ENCODE measurements at regions not wholly inside any gene's neighbourhood (a gene's known extent, or its start where the extent isn't known, plus 50 kb on each side); places are given as distances from the start of the nearest gene placed in this dataset.

DNA sequence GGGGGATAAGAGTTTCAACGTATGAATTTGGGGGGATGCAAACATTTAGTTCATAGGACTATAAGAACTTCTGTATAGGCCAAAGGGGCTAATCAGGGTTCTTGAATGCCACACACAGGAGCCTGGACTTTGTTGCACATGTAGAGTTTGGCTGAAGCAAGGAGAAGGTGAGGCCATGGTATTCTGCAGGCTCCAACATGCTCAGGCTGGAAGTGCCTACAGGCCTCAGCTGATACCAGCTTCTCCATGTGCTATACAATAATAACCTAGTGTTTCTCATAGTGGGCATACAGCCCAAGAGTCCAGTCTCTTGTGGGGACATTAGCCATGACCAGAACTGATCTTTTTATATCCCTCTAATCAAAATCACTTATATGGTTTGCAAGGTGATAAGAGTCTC, 399.7 kb upstream of the MCTP2 start:
- H3K9me3 Mint-ChIP-seq = no peaks in the 10 kb centered on the region
- TF ChIP-seq, protein P1, sequence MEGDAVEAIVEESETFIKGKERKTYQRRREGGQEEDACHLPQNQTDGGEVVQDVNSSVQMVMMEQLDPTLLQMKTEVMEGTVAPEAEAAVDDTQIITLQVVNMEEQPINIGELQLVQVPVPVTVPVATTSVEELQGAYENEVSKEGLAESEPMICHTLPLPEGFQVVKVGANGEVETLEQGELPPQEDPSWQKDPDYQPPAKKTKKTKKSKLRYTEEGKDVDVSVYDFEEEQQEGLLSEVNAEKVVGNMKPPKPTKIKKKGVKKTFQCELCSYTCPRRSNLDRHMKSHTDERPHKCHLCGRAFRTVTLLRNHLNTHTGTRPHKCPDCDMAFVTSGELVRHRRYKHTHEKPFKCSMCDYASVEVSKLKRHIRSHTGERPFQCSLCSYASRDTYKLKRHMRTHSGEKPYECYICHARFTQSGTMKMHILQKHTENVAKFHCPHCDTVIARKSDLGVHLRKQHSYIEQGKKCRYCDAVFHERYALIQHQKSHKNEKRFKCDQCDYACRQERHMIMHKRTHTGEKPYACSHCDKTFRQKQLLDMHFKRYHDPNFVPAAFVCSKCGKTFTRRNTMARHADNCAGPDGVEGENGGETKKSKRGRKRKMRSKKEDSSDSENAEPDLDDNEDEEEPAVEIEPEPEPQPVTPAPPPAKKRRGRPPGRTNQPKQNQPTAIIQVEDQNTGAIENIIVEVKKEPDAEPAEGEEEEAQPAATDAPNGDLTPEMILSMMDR (IDR thresholded peaks at IDR 0.05) = no peak
- CTCF ChIA-PET = no interaction called here

DNA sequence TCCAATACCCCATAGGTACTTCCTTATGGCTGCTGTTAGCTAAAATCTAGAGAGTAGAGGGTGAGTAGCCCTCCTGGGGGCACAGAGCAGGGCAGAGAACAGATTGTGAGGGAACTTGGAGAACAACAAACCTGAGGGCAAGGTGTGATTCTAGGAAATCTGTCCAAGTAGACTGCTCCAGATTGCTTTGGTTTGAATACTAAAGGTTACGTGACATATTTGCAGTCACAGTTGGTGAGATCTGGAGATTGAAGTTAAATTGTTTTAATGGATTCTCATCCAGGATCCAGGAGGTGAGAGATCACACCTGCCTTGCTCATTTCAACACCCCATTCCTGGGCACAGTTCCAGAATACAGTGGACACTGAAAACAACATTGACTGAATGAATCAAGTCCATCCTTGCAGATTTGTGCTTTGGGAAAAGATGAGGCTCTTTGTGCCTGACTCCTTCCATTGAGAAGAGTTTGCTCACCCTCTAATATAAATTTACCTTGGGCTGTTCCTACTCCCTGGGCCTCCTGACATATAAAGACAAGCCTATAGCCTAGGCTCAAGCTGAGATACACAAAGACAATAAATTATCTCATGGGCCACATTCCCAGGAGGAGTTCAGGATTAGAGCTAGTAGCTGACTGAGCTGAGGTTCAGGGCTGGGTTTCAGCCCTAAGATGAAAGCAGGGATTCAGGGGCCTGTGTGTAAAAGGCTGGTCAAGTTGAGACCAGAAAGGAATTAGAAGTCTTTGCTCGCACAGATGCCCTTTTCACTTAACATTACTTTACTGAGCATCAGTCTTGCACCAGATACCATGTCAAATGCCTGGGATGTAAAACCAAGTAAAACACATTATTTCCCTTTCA, 400.9 kb upstream of the MCTP2 start:
- H3K4me1 Mint-ChIP-seq (ENCODE audit: low read depth) = no peaks in the 10 kb centered on the region
- intact Hi-C loops (cut with micrococcal nuclease) = no loop called here
- DNase-seq (no peak), ATAC-seq (no peak)
- TF ChIP-seq, protein P1 (IDR thresholded peaks at IDR 0.05) = no peak
- CTCF ChIA-PET = no interaction called here
- H3K9me3 Mint-ChIP-seq = no peaks in the 10 kb centered on the region
- no peaks in the 10 kb centered on the region for H3K27me3 Mint-ChIP-seq
- no peak overlapping the region for H3K27ac Mint-ChIP-seq
- no peaks in the 10 kb centered on the region for H3K36me3 Mint-ChIP-seq (ENCODE audit: low read depth)
- no peak overlapping the region for H3K4me3 Mint-ChIP-seq
- POLR2A ChIA-PET = no interaction called here

More for the DNA sequence above, 399.7 kb upstream of the MCTP2 start:
- ATAC-seq = no peak
- Mint-ChIP-seq H3K27me3 (no peaks in the 10 kb centered on the region), H3K36me3 (ENCODE audit: low read depth) (no peaks in the 10 kb centered on the region), H3K4me3 (no peak overlapping the region), H3K4me1 (ENCODE audit: low read depth) (no peaks in the 10 kb centered on the region), H3K27ac (no peak overlapping the region)
- DNase-seq = no peak
- intact Hi-C loops (cut with micrococcal nuclease) = no loop called here
- POLR2A ChIA-PET = no interaction called here

DNA sequence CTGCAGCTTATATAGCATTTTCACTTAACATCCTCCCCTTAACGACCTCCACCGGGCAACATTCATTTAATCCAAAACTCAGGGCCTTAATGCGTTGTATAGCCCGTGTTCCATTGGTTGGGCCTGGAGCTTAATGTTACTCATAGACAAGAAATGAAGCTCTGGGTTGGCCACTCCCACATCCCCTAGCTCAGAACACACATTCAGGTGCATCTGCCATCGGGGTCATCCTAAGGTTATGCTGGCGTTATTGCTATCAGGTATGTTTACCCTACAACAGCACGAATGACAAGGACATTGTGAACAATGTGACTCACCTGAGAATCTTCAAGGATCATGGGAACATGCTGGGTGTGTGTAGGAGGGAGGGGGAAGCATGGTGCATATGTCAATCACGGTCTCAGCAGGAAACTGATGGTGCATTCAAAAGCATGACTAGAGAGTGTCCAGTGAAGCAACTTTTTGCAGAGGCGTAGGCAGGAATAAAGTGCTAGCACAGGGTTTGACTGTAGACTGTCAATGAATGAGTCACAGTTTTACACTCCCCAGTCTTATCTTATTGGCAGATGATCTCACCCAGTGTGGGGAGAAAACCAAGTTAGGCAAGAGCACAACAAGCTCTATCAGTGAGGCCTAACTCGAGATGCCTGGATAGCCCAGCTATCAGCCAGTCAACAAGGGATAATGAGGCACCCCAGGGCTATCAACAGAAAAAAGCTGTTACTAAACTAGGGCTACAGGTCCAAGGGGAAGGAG, 402.1 kb upstream of the MCTP2 start:
- Mint-ChIP-seq H3K9me3 (no peaks in the 10 kb centered on the region), H3K4me1 (ENCODE audit: low read depth) (no peaks in the 10 kb centered on the region), H3K27ac (no peak overlapping the region), H3K36me3 (ENCODE audit: low read depth) (no peaks in the 10 kb centered on the region), H3K27me3 (no peaks in the 10 kb centered on the region), H3K4me3 (no peak overlapping the region)
- ChIA-PET POLR2A (no interaction called here), CTCF (no interaction called here)
- ATAC-seq = peak; percentile 53
- DNase-seq = no peak
- intact Hi-C loops (cut with micrococcal nuclease) = no loop called here
- TF ChIP-seq, protein P1 (IDR thresholded peaks at IDR 0.05) = no peak

DNA sequence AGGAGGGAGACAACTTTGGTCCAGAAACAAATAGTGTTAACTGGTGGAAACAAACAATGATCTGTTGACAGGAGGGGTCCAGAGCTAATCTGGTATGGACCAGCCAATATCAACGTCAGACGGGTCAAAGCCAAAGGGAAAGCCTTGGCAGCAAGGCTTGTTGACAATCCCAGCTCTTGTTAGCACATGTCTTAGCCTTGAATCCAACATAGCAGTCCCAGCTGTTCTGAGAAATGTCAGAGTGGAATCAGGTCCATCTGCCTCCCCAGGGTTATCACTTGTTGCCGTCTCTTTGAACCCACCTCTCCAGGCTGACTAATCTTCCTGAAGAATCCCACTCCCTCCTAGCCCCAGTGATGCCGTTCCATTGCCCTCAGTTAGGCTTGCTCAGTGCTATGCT, 404.6 kb upstream of the MCTP2 start:
- TF ChIP-seq, protein P1 (IDR thresholded peaks at IDR 0.05) = no peak
- H3K27me3 Mint-ChIP-seq = no peaks in the 10 kb centered on the region
- no peak for ATAC-seq
- H3K4me3 Mint-ChIP-seq = no peak overlapping the region
- H3K27ac Mint-ChIP-seq = no peak overlapping the region
- no peaks in the 10 kb centered on the region for H3K4me1 Mint-ChIP-seq (ENCODE audit: low read depth)
- H3K9me3 Mint-ChIP-seq = no peaks in the 10 kb centered on the region
- ChIA-PET POLR2A (no interaction called here), CTCF (no interaction called here)
- no peaks in the 10 kb centered on the region for H3K36me3 Mint-ChIP-seq (ENCODE audit: low read depth)
- intact Hi-C loops (cut with micrococcal nuclease) = no loop called here
- DNase-seq = no peak

DNA sequence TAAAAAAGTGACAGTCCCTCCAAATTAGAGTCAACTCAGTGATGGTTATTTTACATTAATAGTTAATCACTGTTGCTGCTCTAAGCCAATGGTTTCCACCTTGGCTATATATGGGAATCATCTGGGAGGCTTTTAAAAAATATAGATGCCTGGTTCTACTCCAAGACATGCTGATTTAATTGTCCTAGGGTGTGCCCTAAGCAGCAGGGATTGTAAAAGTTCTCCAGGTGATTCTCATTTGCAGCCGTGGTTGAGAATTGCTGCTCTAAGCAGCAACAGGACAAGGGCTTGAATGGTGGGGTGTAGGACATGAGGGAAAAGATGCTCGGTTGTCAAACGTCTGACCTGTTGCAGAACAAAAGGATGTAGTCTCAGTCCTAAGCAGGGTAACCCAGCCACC, 405.1 kb upstream of the MCTP2 start:
- no peaks in the 10 kb centered on the region for H3K9me3 Mint-ChIP-seq
- ChIA-PET POLR2A (no interaction called here), CTCF (no interaction called here)
- DNase-seq (no peak), ATAC-seq (no peak)
- H3K4me3 Mint-ChIP-seq = no peak overlapping the region
- intact Hi-C loops (cut with micrococcal nuclease) = no loop called here
- no peaks in the 10 kb centered on the region for H3K36me3 Mint-ChIP-seq (ENCODE audit: low read depth)
- no peak overlapping the region for H3K27ac Mint-ChIP-seq
- H3K4me1 Mint-ChIP-seq (ENCODE audit: low read depth) = no peaks in the 10 kb centered on the region
- TF ChIP-seq, protein P1 (IDR thresholded peaks at IDR 0.05) = no peak
- H3K27me3 Mint-ChIP-seq = no peaks in the 10 kb centered on the region
